ENCODE measurements at regions not wholly inside any gene's neighbourhood (a gene's known extent, or its start where the extent isn't known, plus 50 kb on each side); places are given as distances from the start of the nearest gene placed in this dataset.

DNA sequence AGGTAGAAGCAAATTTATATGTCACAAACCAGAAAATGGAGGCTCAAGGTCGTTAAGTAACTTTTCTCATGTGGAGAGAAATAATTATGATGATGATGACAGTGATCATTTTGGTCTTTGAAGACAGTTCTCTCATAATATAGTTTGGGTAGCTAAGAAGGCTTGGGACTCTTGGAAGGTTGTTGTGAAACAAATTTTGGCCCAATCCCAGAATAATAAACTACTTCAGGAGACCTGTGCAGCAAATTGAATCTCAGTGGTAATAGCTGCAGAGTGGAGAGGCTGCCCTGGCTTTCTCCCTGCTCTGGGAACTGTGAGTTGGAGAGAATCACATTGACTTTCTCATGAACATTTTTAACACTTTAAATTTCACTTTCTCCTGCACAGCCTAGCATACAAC lies 217.2 kb upstream of the BOD1L1 start:
- Histone ChIP-seq H2BK5ac (ENCODE audit: insufficient read length, low read length) (no peak overlapping the region), H3K4me2 (ENCODE audit: insufficient read depth, insufficient read length, low read length) (no peak overlapping the region), H3K18ac (ENCODE audit: insufficient read length, low read depth, low read length) (no peak overlapping the region), H4K5ac (ENCODE audit: insufficient read length, low read depth, low read length) (no peak overlapping the region), H3K23ac (ENCODE audit: insufficient read length, low read depth, low read length) (no peak overlapping the region), H3K9ac (ENCODE audit: extremely low read depth, insufficient read length, low read length) (no peak overlapping the region), H4K8ac (replicated peaks; ENCODE audit: insufficient read length, low read depth, low read length) (no peak overlapping the region), H3K79me1 (ENCODE audit: insufficient read depth, low read depth, low read length, poor library complexity, severe bottlenecking) (no peaks in the 10 kb centered on the region), H3K23me2 (ENCODE audit: insufficient read length, low read depth, low read length, poor library complexity, severe bottlenecking) (no peaks in the 10 kb centered on the region), H2AK5ac (ENCODE audit: insufficient read length, low read length) (no peak overlapping the region), H2BK120ac (ENCODE audit: low read depth, low read length, poor library complexity, severe bottlenecking) (no peak overlapping the region), H3K56ac (ENCODE audit: insufficient read length, low read depth, low read length) (no peak overlapping the region), H3K27ac (ENCODE audit: insufficient read length, low read depth, low read length) (no peak overlapping the region), H2AFZ (ENCODE audit: low read length) (no peak overlapping the region), H4K91ac (ENCODE audit: insufficient read length, low read depth, low read length) (no peak overlapping the region), H2BK20ac (ENCODE audit: low read depth, low read length, poor library complexity, severe bottlenecking) (no peak overlapping the region), H3K79me2 (ENCODE audit: insufficient read depth, low read length) (no peaks in the 10 kb centered on the region), H3K14ac (ENCODE audit: insufficient read depth, low read length) (no peak overlapping the region), H3K4me1 (ENCODE audit: insufficient read depth, low read length) (no peaks in the 10 kb centered on the region), H3T11ph (ENCODE audit: low read length) (no peak overlapping the region), H3K9me3 (ENCODE audit: control insufficient read depth, low read depth, low read length) (no peaks in the 10 kb centered on the region), H4K20me1 (ENCODE audit: control insufficient read depth, insufficient read depth, insufficient read length) (no peaks in the 10 kb centered on the region), H3K27me3 (ENCODE audit: insufficient read depth, low read length) (no peaks in the 10 kb centered on the region), H3K4ac (ENCODE audit: low read depth, low read length) (no peak overlapping the region), H2BK15ac (ENCODE audit: low read depth, low read length) (no peak overlapping the region), H2BK12ac (ENCODE audit: insufficient read length, low read depth, low read length) (no peak overlapping the region)
- no peak for DNase-seq
- no peaks in the 10 kb centered on the region; a peak in 1 of 7 replicates for H3K36me3 Mint-ChIP-seq (ENCODE audit: insufficient read depth in 1 of 3, low read depth in 3 of 3)
- H3K4me1 Mint-ChIP-seq, result peaks cover under 1 to 1% of the 10 kb centered on the region in 2 experiments
- peaks cover 3 to 7% of the 10 kb centered on the region in 2 experiments; a peak in 2 of 5 replicates for H3K9me3 Mint-ChIP-seq
- H3K4me3 Mint-ChIP-seq, result no peak overlapping the region
- H3K27ac Mint-ChIP-seq, result no peak overlapping the region
- no peaks in the 10 kb centered on the region; the same call in 1 of the 2 replicates for H3K27me3 Mint-ChIP-seq (ENCODE audit: low read depth)
- TF ChIP-seq, protein P1, sequence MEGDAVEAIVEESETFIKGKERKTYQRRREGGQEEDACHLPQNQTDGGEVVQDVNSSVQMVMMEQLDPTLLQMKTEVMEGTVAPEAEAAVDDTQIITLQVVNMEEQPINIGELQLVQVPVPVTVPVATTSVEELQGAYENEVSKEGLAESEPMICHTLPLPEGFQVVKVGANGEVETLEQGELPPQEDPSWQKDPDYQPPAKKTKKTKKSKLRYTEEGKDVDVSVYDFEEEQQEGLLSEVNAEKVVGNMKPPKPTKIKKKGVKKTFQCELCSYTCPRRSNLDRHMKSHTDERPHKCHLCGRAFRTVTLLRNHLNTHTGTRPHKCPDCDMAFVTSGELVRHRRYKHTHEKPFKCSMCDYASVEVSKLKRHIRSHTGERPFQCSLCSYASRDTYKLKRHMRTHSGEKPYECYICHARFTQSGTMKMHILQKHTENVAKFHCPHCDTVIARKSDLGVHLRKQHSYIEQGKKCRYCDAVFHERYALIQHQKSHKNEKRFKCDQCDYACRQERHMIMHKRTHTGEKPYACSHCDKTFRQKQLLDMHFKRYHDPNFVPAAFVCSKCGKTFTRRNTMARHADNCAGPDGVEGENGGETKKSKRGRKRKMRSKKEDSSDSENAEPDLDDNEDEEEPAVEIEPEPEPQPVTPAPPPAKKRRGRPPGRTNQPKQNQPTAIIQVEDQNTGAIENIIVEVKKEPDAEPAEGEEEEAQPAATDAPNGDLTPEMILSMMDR (conservative IDR thresholded peaks at IDR 0.05), result no peak
- no CpG with 5 or more reads among the region's 1 CpG for WGBS (ENCODE audit: extremely low coverage, insufficient read length, low lambda C conversion rate)

Data from H9 (cell line).